Spinal cord (tissue), 9 donors: ENCODE measurements at regions not wholly inside any gene's neighbourhood (a gene's known extent, or its start where the extent isn't known, plus 50 kb on each side); places are given as distances from the start of the nearest gene placed in this dataset.
A peak's percentile ranks its signal among the peaks of the same experiment; 100 is the strongest.

Experiments used
- DNase-seq, 6 donors: peaks; one replicate each; pipeline versions ENCODE4 v3.0.0 to v3.0.0-alpha.2; 2013 to 2015; ENCODE audit warnings: low spot score in 6 of 6, low read depth in 4 of 6
- H3K27ac ChIP-seq: one replicate; pipeline ENCODE4 v1.5.1; 2013; ENCODE audit warnings: low read depth, low read length, control low read depth
- H3K27me3 ChIP-seq: one replicate; pipeline ENCODE4 v1.6.1; 2013; ENCODE audit warnings: low read length; ENCODE audit not compliant: control insufficient read depth, insufficient read depth
- H3K36me3 ChIP-seq: one replicate; pipeline ENCODE4 v1.6.1; 2013; ENCODE audit warnings: low read length; ENCODE audit not compliant: control insufficient read depth, insufficient read depth
- H3K4me1 ChIP-seq: one replicate; pipeline ENCODE4 v1.6.1; 2013; ENCODE audit warnings: low read length; ENCODE audit not compliant: control insufficient read depth, insufficient read depth
- H3K4me3 ChIP-seq: one replicate; pipeline ENCODE4 v1.5.1; 2013; ENCODE audit warnings: low read depth, low read length, control low read depth
- H3K9me3 ChIP-seq: one replicate; pipeline ENCODE4 v1.6.1; 2013; ENCODE audit warnings: low read length; ENCODE audit not compliant: control insufficient read depth, insufficient read depth
- WGBS: methylation state at CpG from one replicate; pipeline ENCODE4 v1.1.5; 2013; ENCODE audit warnings: missing lambda C conversion rate; ENCODE audit not compliant: insufficient coverage; 5-methylcytosine and 5-hydroxymethylcytosine counted together
- donor health status: healthy.

GRCh38 chr4:3363411-3364141 is 70.8 kb downstream of the RGS12 start:
- WGBS, result 85% methylated on average over 26 of the region's 30 CpGs

GRCh38 chr4:3364199-3364598 is 71.4 kb downstream of the RGS12 start:
- Histone ChIP-seq H3K4me1 (peaks cover 58% of the 10 kb centered on the region), H3K36me3 (peaks cover 40% of the 10 kb centered on the region), H3K27ac (no peak overlapping the region), H3K9me3 (no peaks in the 10 kb centered on the region), H3K4me3 (no peak overlapping the region), H3K27me3 (no peaks in the 10 kb centered on the region)
- DNase-seq, result no peak
- 66% methylated on average over 17 of the region's 17 CpGs for WGBS

More at GRCh38 chr4:3363411-3364141, 70.8 kb downstream of the RGS12 start:
- no peak overlapping the region for H3K4me3 ChIP-seq
- no peak for DNase-seq
- H3K36me3 ChIP-seq, result peaks cover 40% of the 10 kb centered on the region
- H3K9me3 ChIP-seq, result no peaks in the 10 kb centered on the region
- H3K4me1 ChIP-seq, result peaks cover 52% of the 10 kb centered on the region
- H3K27me3 ChIP-seq, result no peaks in the 10 kb centered on the region
- no peak overlapping the region for H3K27ac ChIP-seq

- Histone ChIP-seq H3K4me1 (peaks cover 64% of the 10 kb centered on the region), H3K36me3 (peaks cover 40% of the 10 kb centered on the region), H3K9me3 (no peaks in the 10 kb centered on the region), H3K27ac (no peak overlapping the region), H3K27me3 (no peaks in the 10 kb centered on the region), H3K4me3 (no peak overlapping the region)
- DNase-seq, result no peak
- 74% methylated on average over 18 of the region's 18 CpGs for WGBS
Measured at GRCh38 chr4:3364634-3365314, 72.0 kb downstream of the RGS12 start.

- H3K36me3 ChIP-seq, result peaks cover 40% of the 10 kb centered on the region
- WGBS, result 83% methylated on average over 1 of the region's 11 CpGs
- DNase-seq, result no peak
- H3K9me3 ChIP-seq, result no peaks in the 10 kb centered on the region
- no peak overlapping the region for H3K4me3 ChIP-seq
- peaks cover 69% of the 10 kb centered on the region for H3K4me1 ChIP-seq
- H3K27me3 ChIP-seq, result no peaks in the 10 kb centered on the region
- no peak overlapping the region for H3K27ac ChIP-seq
Measured at GRCh38 chr4:3365326-3365725, 72.5 kb downstream of the RGS12 start.

GRCh38 chr4:3365871-3366842 is 73.3 kb downstream of the RGS12 start:
- WGBS, result 86% methylated on average over 30 of the region's 30 CpGs
- H3K27me3 ChIP-seq, result no peaks in the 10 kb centered on the region
- no peaks in the 10 kb centered on the region for H3K9me3 ChIP-seq
- no peak overlapping the region for H3K4me3 ChIP-seq
- H3K4me1 ChIP-seq, result peaks cover 75% of the 10 kb centered on the region
- H3K27ac ChIP-seq, result no peak overlapping the region
- no peak for DNase-seq
- peaks cover 40% of the 10 kb centered on the region for H3K36me3 ChIP-seq

GRCh38 chr4:3366893-3367775 is 74.3 kb downstream of the RGS12 start:
- peaks cover 85% of the 10 kb centered on the region for H3K4me1 ChIP-seq
- no peaks in the 10 kb centered on the region for H3K9me3 ChIP-seq
- no peak for DNase-seq
- WGBS, result 78% methylated on average over 29 of the region's 30 CpGs
- peaks cover 37% of the 10 kb centered on the region for H3K36me3 ChIP-seq
- H3K27ac ChIP-seq, result no peak overlapping the region
- no peaks in the 10 kb centered on the region for H3K27me3 ChIP-seq
- no peak overlapping the region for H3K4me3 ChIP-seq

- Histone ChIP-seq H3K27me3 (no peaks in the 10 kb centered on the region), H3K9me3 (no peaks in the 10 kb centered on the region), H3K36me3 (peaks cover 38% of the 10 kb centered on the region), H3K4me1 (peaks cover 91% of the 10 kb centered on the region), H3K4me3 (no peak overlapping the region), H3K27ac (peak overlapping the region; percentile 19)
- no peak for DNase-seq
- 86% methylated on average over 12 of the region's 12 CpGs for WGBS
Measured at GRCh38 chr4:3367866-3368265, 73.9 kb upstream of the HGFAC start.

- Histone ChIP-seq H3K27ac (peak overlapping the region; percentile 74), H3K4me3 (no peak overlapping the region), H3K4me1 (peaks cover 94% of the 10 kb centered on the region), H3K9me3 (no peaks in the 10 kb centered on the region), H3K36me3 (peaks cover 40% of the 10 kb centered on the region), H3K27me3 (no peaks in the 10 kb centered on the region)
- WGBS, result 87% methylated on average over 4 of the region's 4 CpGs
- DNase-seq, result no peak
Measured at GRCh38 chr4:3368334-3368733, 73.4 kb upstream of the HGFAC start.
